ENCODE measurements at regions not wholly inside any gene's neighbourhood (a gene's known extent, or its start where the extent isn't known, plus 50 kb on each side); places are given as distances from the start of the nearest gene placed in this dataset.

GRCh38 chr10:118850418-118851061, 95.8 kb upstream of the CACUL1 start:
- TF ChIP-seq CTCF (IDR thresholded peaks at IDR 0.05): peak; percentile 64
- Mint-ChIP-seq H3K36me3 (ENCODE audit: low read depth) (no peaks in the 10 kb centered on the region), H3K4me3 (no peak overlapping the region), H3K27me3 (ENCODE audit: low read depth, poor library complexity) (peaks cover 4% of the 10 kb centered on the region), H3K9me3 (no peaks in the 10 kb centered on the region), H3K4me1 (no peaks in the 10 kb centered on the region), H3K27ac (no peak overlapping the region)
- DNase-seq: peak; percentile 82

GRCh38 chr10:118851062-118852035, 96.6 kb upstream of the CACUL1 start:
- Mint-ChIP-seq H3K36me3 (ENCODE audit: low read depth) (no peaks in the 10 kb centered on the region), H3K27me3 (ENCODE audit: low read depth, poor library complexity) (no peaks in the 10 kb centered on the region), H3K9me3 (no peaks in the 10 kb centered on the region), H3K4me1 (no peaks in the 10 kb centered on the region), H3K4me3 (no peak overlapping the region), H3K27ac (no peak overlapping the region)
- no peak for DNase-seq
- TF ChIP-seq CTCF (IDR thresholded peaks at IDR 0.05): no peak

GRCh38 chr10:118853916-118854315, 99.1 kb upstream of the CACUL1 start:
- no peak overlapping the region for H3K27ac Mint-ChIP-seq
- no peaks in the 10 kb centered on the region for H3K27me3 Mint-ChIP-seq (ENCODE audit: low read depth, poor library complexity)
- H3K4me3 Mint-ChIP-seq: no peak overlapping the region
- TF ChIP-seq CTCF (IDR thresholded peaks at IDR 0.05): no peak
- no peaks in the 10 kb centered on the region for H3K9me3 Mint-ChIP-seq
- no peak for DNase-seq
- H3K4me1 Mint-ChIP-seq: no peaks in the 10 kb centered on the region
- H3K36me3 Mint-ChIP-seq (ENCODE audit: low read depth): no peaks in the 10 kb centered on the region

- H3K4me1 Mint-ChIP-seq: no peaks in the 10 kb centered on the region
- no peak overlapping the region for H3K4me3 Mint-ChIP-seq
- no peak for DNase-seq
- no peak for TF ChIP-seq CTCF (IDR thresholded peaks at IDR 0.05)
- no peaks in the 10 kb centered on the region for H3K9me3 Mint-ChIP-seq
- no peaks in the 10 kb centered on the region for H3K27me3 Mint-ChIP-seq (ENCODE audit: low read depth, poor library complexity)
- H3K27ac Mint-ChIP-seq: no peak overlapping the region
- no peaks in the 10 kb centered on the region for H3K36me3 Mint-ChIP-seq (ENCODE audit: low read depth)
Observed at GRCh38 chr10:118856106-118856505, 101.3 kb upstream of the CACUL1 start.

GRCh38 chr10:118865998-118866693, 111.4 kb upstream of the CACUL1 start:
- peaks cover 25% of the 10 kb centered on the region for H3K9me3 Mint-ChIP-seq
- no peak overlapping the region for H3K27ac Mint-ChIP-seq
- DNase-seq: no peak
- H3K27me3 Mint-ChIP-seq (ENCODE audit: low read depth, poor library complexity): peaks cover 9% of the 10 kb centered on the region
- no peak for TF ChIP-seq CTCF (IDR thresholded peaks at IDR 0.05)
- no peak overlapping the region for H3K4me3 Mint-ChIP-seq
- H3K4me1 Mint-ChIP-seq: peaks cover 27% of the 10 kb centered on the region
- H3K36me3 Mint-ChIP-seq (ENCODE audit: low read depth): no peaks in the 10 kb centered on the region
